Head of caudate nucleus (tissue), 42 donors: ENCODE measurements at regions not wholly inside any gene's neighbourhood (a gene's known extent, or its start where the extent isn't known, plus 50 kb on each side); places are given as distances from the start of the nearest gene placed in this dataset.

Experiments used
- DNase-seq, 42 donors: peaks; one replicate each; pipeline versions ENCODE4 v3.0.0 to v3.0.0-alpha.2; 2020 to 2021; ENCODE audit warnings: mixed read lengths in 7 of 42
- intact Hi-C: fragments of 100-400 bp; cut with DNase I; formaldehyde crosslinking; loops from one replicate; pipeline ENCODE4 v1.15.0; 2022

- intact Hi-C loops = no loop called here
- no peak for DNase-seq
These were observed 265.2 kb downstream of the BMP7 start for GRCh38 chr20:57001126-57001767.

GRCh38 chr20:57002066-57002570 is 264.3 kb downstream of the BMP7 start:
- intact Hi-C loops = no loop called here
- no peak for DNase-seq

- intact Hi-C loops = no loop called here
- no peak for DNase-seq
These were observed 263.4 kb downstream of the BMP7 start for GRCh38 chr20:57003012-57003411.

- DNase-seq = no peak
- intact Hi-C loops = no loop called here
These were observed 262.0 kb downstream of the BMP7 start for GRCh38 chr20:57004416-57004815.

- DNase-seq = no peak
- intact Hi-C loops = no loop called here
These were observed 261.2 kb downstream of the BMP7 start for GRCh38 chr20:57004951-57005933.

GRCh38 chr20:57006411-57007170 is 259.9 kb downstream of the BMP7 start:
- DNase-seq = no peak
- intact Hi-C loops = no loop called here

- DNase-seq = no peak
- intact Hi-C loops = no loop called here
These were observed 259.3 kb downstream of the BMP7 start for GRCh38 chr20:57007171-57007540.

- DNase-seq = peak in 37 of 42 donors; percentile 4 to 85 (median 51)
These were observed 258.2 kb downstream of the BMP7 start for GRCh38 chr20:57008217-57008616.

GRCh38 chr20:57009355-57009754 is 257.1 kb downstream of the BMP7 start:
- DNase-seq = no peak
- intact Hi-C loops = no loop called here

More at GRCh38 chr20:57008217-57008616, 258.2 kb downstream of the BMP7 start:
- intact Hi-C loops = no loop called here

- DNase-seq = no peak
- intact Hi-C loops = no loop called here
These were observed 256.7 kb downstream of the BMP7 start for GRCh38 chr20:57009775-57010174.

- no peak for DNase-seq
- intact Hi-C loops = no loop called here
These were observed 253.8 kb downstream of the BMP7 start for GRCh38 chr20:57012691-57013090.

GRCh38 chr20:57013217-57013616 is 253.2 kb downstream of the BMP7 start:
- intact Hi-C loops = no loop called here
- DNase-seq = no peak

- DNase-seq = no peak
- intact Hi-C loops = no loop called here
These were observed 252.7 kb downstream of the BMP7 start for GRCh38 chr20:57013741-57014140.

- DNase-seq = no peak
- intact Hi-C loops = no loop called here
These were observed 246.1 kb downstream of the BMP7 start for GRCh38 chr20:57020364-57020763.

- intact Hi-C loops = no loop called here
- DNase-seq = no peak
These were observed 244.1 kb downstream of the BMP7 start for GRCh38 chr20:57022306-57022705.

GRCh38 chr20:57023007-57023406 is 243.4 kb downstream of the BMP7 start:
- DNase-seq = no peak
- intact Hi-C loops = no loop called here

- DNase-seq = no peak
- intact Hi-C loops = no loop called here
These were observed 242.4 kb downstream of the BMP7 start for GRCh38 chr20:57023997-57024396.

GRCh38 chr20:57024849-57025248 is 241.6 kb downstream of the BMP7 start:
- intact Hi-C loops = no loop called here
- DNase-seq = no peak

GRCh38 chr20:57025261-57025660 is 241.2 kb downstream of the BMP7 start:
- intact Hi-C loops = no loop called here
- DNase-seq = no peak
